Liver (tissue), 3 donors: ENCODE measurements at regions not wholly inside any gene's neighbourhood (a gene's known extent, or its start where the extent isn't known, plus 50 kb on each side); places are given as distances from the start of the nearest gene placed in this dataset.

ENCODE experiments used
- FOXA1 ChIP-seq: IDR thresholded peaks from 2 replicates; pipeline ENCODE4 v1.6.1; 2016; ENCODE audit warnings: antibody characterized with exemption
- FOXA2 ChIP-seq: IDR thresholded peaks from 2 replicates; pipeline ENCODE4 v1.6.1; 2016; ENCODE audit warnings: antibody characterized with exemption
- GABPA ChIP-seq, 2 donors: IDR thresholded peaks in 1 of 2; conservative IDR thresholded peaks in 1 of 2; 2 replicates each; pipeline ENCODE4 v1.6.1; 2016; ENCODE audit warnings: antibody characterized with exemption in 2 of 2, mild to moderate bottlenecking in 1 of 2, moderate library complexity in 1 of 2
- HNF4G ChIP-seq: IDR thresholded peaks from 2 replicates; pipeline ENCODE4 v1.6.1; 2016; ENCODE audit warnings: antibody characterized with exemption
- JUND ChIP-seq, 2 donors: IDR thresholded peaks; 2 replicates each; pipeline ENCODE4 v1.6.1; 2016; ENCODE audit warnings: antibody characterized with exemption in 2 of 2
- RAD21 ChIP-seq, 2 donors: IDR thresholded peaks; 2 replicates each; pipeline ENCODE4 v1.6.1; 2016; ENCODE audit warnings: antibody characterized with exemption in 2 of 2, mild to moderate bottlenecking in 2 of 2
- RXRA ChIP-seq, 2 donors: IDR thresholded peaks; 2 replicates each; pipeline ENCODE4 v1.6.1; 2017 to 2018; ENCODE audit warnings: antibody characterized with exemption in 2 of 2, mild to moderate bottlenecking in 1 of 2
- TAF1 ChIP-seq: conservative IDR thresholded peaks from 2 replicates; pipeline ENCODE4 v1.6.1; 2016; ENCODE audit warnings: antibody characterized with exemption, mild to moderate bottlenecking
- YY1 ChIP-seq: IDR thresholded peaks from 2 replicates; pipeline ENCODE4 v1.6.1; 2016; ENCODE audit warnings: antibody characterized with exemption, mild to moderate bottlenecking
- TF ChIP-seq, protein P1 (sequence below): fragments of 150-350 bp; IDR thresholded peaks from 2 replicates; pipeline ENCODE4 v1.5.1; 2017; ENCODE audit warnings: improper control_type of control experiment, low read depth, low read length; ENCODE audit not compliant: missing input control
- TF ChIP-seq, protein P2 (sequence below): IDR thresholded peaks from 2 replicates; pipeline ENCODE4 v1.6.1; 2016; ENCODE audit warnings: antibody characterized with exemption
- TF ChIP-seq, protein P3 (sequence below): IDR thresholded peaks from 2 replicates; pipeline ENCODE4 v1.6.1; 2016; ENCODE audit warnings: antibody characterized with exemption, mild to moderate bottlenecking
- TF ChIP-seq, protein P4 (sequence below): IDR thresholded peaks from 2 replicates; pipeline ENCODE4 v1.6.1; 2016; ENCODE audit warnings: antibody characterized with exemption
- TF ChIP-seq, protein P5 (sequence below): IDR thresholded peaks from 2 replicates; pipeline ENCODE4 v1.6.1; 2016; ENCODE audit warnings: antibody characterized with exemption
- donor health status: healthy.
- donor health status: healthy.

DNA sequence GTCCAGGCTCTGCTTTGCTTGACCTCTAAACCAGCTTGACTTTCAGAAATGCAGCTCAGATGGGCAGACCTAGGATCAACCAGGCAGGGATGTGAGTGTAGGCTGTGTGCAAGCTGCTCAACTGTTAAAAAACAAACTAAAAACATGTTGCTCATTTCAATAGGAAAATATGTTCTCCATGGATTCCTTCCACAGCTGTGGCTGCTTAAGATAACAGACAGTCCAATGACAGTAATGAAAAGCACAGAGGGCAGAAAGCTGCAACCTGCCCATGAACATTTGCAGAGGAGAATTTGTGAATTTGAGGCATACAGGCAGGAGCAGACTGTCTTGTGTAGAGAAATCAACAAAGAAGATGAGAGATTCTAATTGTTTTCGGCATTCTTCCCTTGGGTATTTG lies 534.2 kb downstream of the CCSER2 start:
- TF ChIP-seq GABPA (IDR thresholded peaks at IDR 0.05 in 1 of 2, conservative IDR thresholded peaks at IDR 0.05 in 1 of 2) (no peak), JUND (IDR thresholded peaks at IDR 0.05) (no peak), TAF1 (no peak), RXRA (IDR thresholded peaks at IDR 0.05) (no peak), RAD21 (IDR thresholded peaks at IDR 0.05) (no peak), YY1 (no peak), FOXA1 (no peak), FOXA2 (no peak), HNF4G (no peak)
- TF ChIP-seq, protein P1, sequence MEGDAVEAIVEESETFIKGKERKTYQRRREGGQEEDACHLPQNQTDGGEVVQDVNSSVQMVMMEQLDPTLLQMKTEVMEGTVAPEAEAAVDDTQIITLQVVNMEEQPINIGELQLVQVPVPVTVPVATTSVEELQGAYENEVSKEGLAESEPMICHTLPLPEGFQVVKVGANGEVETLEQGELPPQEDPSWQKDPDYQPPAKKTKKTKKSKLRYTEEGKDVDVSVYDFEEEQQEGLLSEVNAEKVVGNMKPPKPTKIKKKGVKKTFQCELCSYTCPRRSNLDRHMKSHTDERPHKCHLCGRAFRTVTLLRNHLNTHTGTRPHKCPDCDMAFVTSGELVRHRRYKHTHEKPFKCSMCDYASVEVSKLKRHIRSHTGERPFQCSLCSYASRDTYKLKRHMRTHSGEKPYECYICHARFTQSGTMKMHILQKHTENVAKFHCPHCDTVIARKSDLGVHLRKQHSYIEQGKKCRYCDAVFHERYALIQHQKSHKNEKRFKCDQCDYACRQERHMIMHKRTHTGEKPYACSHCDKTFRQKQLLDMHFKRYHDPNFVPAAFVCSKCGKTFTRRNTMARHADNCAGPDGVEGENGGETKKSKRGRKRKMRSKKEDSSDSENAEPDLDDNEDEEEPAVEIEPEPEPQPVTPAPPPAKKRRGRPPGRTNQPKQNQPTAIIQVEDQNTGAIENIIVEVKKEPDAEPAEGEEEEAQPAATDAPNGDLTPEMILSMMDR: no peak
- TF ChIP-seq, protein P2, sequence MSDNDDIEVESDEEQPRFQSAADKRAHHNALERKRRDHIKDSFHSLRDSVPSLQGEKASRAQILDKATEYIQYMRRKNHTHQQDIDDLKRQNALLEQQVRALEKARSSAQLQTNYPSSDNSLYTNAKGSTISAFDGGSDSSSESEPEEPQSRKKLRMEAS: no peak
- TF ChIP-seq, protein P3, sequence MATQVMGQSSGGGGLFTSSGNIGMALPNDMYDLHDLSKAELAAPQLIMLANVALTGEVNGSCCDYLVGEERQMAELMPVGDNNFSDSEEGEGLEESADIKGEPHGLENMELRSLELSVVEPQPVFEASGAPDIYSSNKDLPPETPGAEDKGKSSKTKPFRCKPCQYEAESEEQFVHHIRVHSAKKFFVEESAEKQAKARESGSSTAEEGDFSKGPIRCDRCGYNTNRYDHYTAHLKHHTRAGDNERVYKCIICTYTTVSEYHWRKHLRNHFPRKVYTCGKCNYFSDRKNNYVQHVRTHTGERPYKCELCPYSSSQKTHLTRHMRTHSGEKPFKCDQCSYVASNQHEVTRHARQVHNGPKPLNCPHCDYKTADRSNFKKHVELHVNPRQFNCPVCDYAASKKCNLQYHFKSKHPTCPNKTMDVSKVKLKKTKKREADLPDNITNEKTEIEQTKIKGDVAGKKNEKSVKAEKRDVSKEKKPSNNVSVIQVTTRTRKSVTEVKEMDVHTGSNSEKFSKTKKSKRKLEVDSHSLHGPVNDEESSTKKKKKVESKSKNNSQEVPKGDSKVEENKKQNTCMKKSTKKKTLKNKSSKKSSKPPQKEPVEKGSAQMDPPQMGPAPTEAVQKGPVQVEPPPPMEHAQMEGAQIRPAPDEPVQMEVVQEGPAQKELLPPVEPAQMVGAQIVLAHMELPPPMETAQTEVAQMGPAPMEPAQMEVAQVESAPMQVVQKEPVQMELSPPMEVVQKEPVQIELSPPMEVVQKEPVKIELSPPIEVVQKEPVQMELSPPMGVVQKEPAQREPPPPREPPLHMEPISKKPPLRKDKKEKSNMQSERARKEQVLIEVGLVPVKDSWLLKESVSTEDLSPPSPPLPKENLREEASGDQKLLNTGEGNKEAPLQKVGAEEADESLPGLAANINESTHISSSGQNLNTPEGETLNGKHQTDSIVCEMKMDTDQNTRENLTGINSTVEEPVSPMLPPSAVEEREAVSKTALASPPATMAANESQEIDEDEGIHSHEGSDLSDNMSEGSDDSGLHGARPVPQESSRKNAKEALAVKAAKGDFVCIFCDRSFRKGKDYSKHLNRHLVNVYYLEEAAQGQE: no peak
- TF ChIP-seq, protein P4, sequence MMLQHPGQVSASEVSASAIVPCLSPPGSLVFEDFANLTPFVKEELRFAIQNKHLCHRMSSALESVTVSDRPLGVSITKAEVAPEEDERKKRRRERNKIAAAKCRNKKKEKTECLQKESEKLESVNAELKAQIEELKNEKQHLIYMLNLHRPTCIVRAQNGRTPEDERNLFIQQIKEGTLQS: no peak
- TF ChIP-seq, protein P5, sequence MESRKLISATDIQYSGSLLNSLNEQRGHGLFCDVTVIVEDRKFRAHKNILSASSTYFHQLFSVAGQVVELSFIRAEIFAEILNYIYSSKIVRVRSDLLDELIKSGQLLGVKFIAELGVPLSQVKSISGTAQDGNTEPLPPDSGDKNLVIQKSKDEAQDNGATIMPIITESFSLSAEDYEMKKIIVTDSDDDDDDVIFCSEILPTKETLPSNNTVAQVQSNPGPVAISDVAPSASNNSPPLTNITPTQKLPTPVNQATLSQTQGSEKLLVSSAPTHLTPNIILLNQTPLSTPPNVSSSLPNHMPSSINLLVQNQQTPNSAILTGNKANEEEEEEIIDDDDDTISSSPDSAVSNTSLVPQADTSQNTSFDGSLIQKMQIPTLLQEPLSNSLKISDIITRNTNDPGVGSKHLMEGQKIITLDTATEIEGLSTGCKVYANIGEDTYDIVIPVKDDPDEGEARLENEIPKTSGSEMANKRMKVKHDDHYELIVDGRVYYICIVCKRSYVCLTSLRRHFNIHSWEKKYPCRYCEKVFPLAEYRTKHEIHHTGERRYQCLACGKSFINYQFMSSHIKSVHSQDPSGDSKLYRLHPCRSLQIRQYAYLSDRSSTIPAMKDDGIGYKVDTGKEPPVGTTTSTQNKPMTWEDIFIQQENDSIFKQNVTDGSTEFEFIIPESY: no peak
